Esophagus muscularis mucosa (tissue), 4 donors: ENCODE measurements at regions not wholly inside any gene's neighbourhood (a gene's known extent, or its start where the extent isn't known, plus 50 kb on each side); places are given as distances from the start of the nearest gene placed in this dataset.

ENCODE experiments used
- DNase-seq: peaks from one replicate; pipeline ENCODE4 v3.0.0-alpha.2; 2017; ENCODE audit errors: extremely low spot score
- H3K27ac ChIP-seq, 4 donors: fragments of 200-600 bp; sonication (generic); replicated peaks in 1 of 4; 1 replicate in 3 of 4; 2 replicates in 1 of 4; pipeline ENCODE4 v1.5.1; 2016 to 2019; ENCODE audit warnings: mild to moderate bottlenecking in 1 of 4
- H3K27me3 ChIP-seq, 4 donors: fragments of 200-600 bp; sonication (generic); one replicate each; pipeline versions ENCODE4 v1.5.1 to v1.6.0; 2016 to 2019
- H3K36me3 ChIP-seq, 4 donors: fragments of 200-600 bp; sonication (generic); one replicate each; pipeline ENCODE4 v1.5.1; 2016 to 2019
- H3K4me1 ChIP-seq, 4 donors: fragments of 200-600 bp; sonication (generic); one replicate each; pipeline ENCODE4 v1.5.1; 2016 to 2019
- H3K4me3 ChIP-seq, 4 donors: fragments of 200-600 bp; sonication (generic); 1 replicate in 2 of 4; 2 replicates in 2 of 4; pipeline ENCODE4 v1.5.1; 2016 to 2019; ENCODE audit warnings: mild to moderate bottlenecking in 4 of 4, moderate library complexity in 1 of 4
- H3K9me3 ChIP-seq, 4 donors: fragments of 200-600 bp; sonication (generic); 1 replicate in 3 of 4; 2 replicates in 1 of 4; pipeline ENCODE4 v1.5.1; 2016 to 2019
- CTCF ChIP-seq, 3 experiments: fragments of 200-600 bp in 2 of 3; fragments of 450-650 bp in 1 of 3; sonication (generic) in 2 of 3; IDR thresholded peaks; one replicate each; pipeline ENCODE4 v1.5.1; 2017 to 2019; ENCODE audit warnings: antibody characterized with exemption in 3 of 3, mild to moderate bottlenecking in 2 of 3, moderate library complexity in 1 of 3
- EP300 ChIP-seq: sonication (generic); formaldehyde crosslinking; IDR thresholded peaks from one replicate; pipeline ENCODE4 v1.6.1; 2017; ENCODE audit warnings: antibody characterized with exemption
- POLR2A ChIP-seq: fragments of 450-650 bp; IDR thresholded peaks from one replicate; pipeline ENCODE4 v1.6.1; 2017; ENCODE audit warnings: antibody characterized with exemption, moderate library complexity, mild to moderate bottlenecking, low read depth
- POLR2AphosphoS5 ChIP-seq, 2 donors: sonication (generic); formaldehyde crosslinking; IDR thresholded peaks; one replicate each; pipeline ENCODE4 v1.6.1; 2017; ENCODE audit warnings: antibody characterized with exemption in 2 of 2
- WGBS: methylation state at CpG from one replicate; pipeline ENCODE4 v1.1.5; 2018; 5-methylcytosine and 5-hydroxymethylcytosine counted together
- intact Hi-C: fragments of 100-400 bp; cut with DNase I; formaldehyde crosslinking; loops from one replicate; pipeline ENCODE4 v1.15.1; 2023

GRCh38 chr3:101963902-101964362, 114.6 kb downstream of the NFKBIZ start:
- 61% methylated on average over 3 of the region's 3 CpGs for WGBS
- no peak for TF ChIP-seq EP300
- TF ChIP-seq POLR2A = no peak
- TF ChIP-seq POLR2AphosphoS5 (IDR thresholded peaks at IDR 0.05) = no peak
- TF ChIP-seq CTCF (IDR thresholded peaks at IDR 0.05) = no peak
- DNase-seq = no peak
- Histone ChIP-seq H3K27ac (no peak overlapping the region), H3K27me3 (no peaks in the 10 kb centered on the region), H3K9me3 (peaks cover 0 to 7% (median 0%) of the 10 kb centered on the region in 4 donors), H3K36me3 (no peaks in the 10 kb centered on the region), H3K4me1 (peaks cover 0 to 5% (median 0%) of the 10 kb centered on the region in 4 donors), H3K4me3 (no peak overlapping the region)
- intact Hi-C loops = no loop called here

GRCh38 chr3:101964861-101965260, 115.5 kb downstream of the NFKBIZ start:
- Histone ChIP-seq H3K4me3 (no peak overlapping the region), H3K36me3 (no peaks in the 10 kb centered on the region), H3K27me3 (no peaks in the 10 kb centered on the region), H3K4me1 (peaks cover 0 to 5% (median 0%) of the 10 kb centered on the region in 4 donors), H3K27ac (no peak overlapping the region), H3K9me3 (peaks cover 0 to 7% (median 0%) of the 10 kb centered on the region in 4 donors)
- no peak for TF ChIP-seq CTCF (IDR thresholded peaks at IDR 0.05)
- TF ChIP-seq POLR2A = no peak
- TF ChIP-seq POLR2AphosphoS5 (IDR thresholded peaks at IDR 0.05) = no peak
- TF ChIP-seq EP300 = no peak
- DNase-seq = no peak
- 51% methylated on average over 4 of the region's 4 CpGs for WGBS
- intact Hi-C loops = no loop called here

- Histone ChIP-seq H3K27ac (no peak overlapping the region), H3K36me3 (no peaks in the 10 kb centered on the region), H3K4me3 (no peak overlapping the region), H3K27me3 (no peaks in the 10 kb centered on the region), H3K9me3 (no peaks in the 10 kb centered on the region), H3K4me1 (peaks cover 0 to 5% (median 0%) of the 10 kb centered on the region in 4 donors)
- DNase-seq = no peak
- 76% methylated on average over 1 of the region's 1 CpG for WGBS
- TF ChIP-seq POLR2AphosphoS5 (IDR thresholded peaks at IDR 0.05) (no peak), POLR2A (no peak), EP300 (no peak), CTCF (IDR thresholded peaks at IDR 0.05) (no peak)
- intact Hi-C loops = no loop called here
These were observed 116.9 kb downstream of the NFKBIZ start for GRCh38 chr3:101966226-101966625.

- no peaks in the 10 kb centered on the region for H3K36me3 ChIP-seq
- H3K4me1 ChIP-seq = peaks cover 0 to 16% (median 5%) of the 10 kb centered on the region in 4 donors
- TF ChIP-seq POLR2AphosphoS5 (IDR thresholded peaks at IDR 0.05) (no peak), EP300 (no peak), POLR2A (no peak)
- intact Hi-C loops = loop anchor here (10.0 kb wide), 1 partner anchor 155 kb away; no protein-coding TSS in a partner anchor
- no peak for DNase-seq
- 94% methylated on average over 4 of the region's 4 CpGs for WGBS
- H3K9me3 ChIP-seq = no peaks in the 10 kb centered on the region
- H3K4me3 ChIP-seq = no peak overlapping the region
- H3K27ac ChIP-seq = no peak overlapping the region
- no peaks in the 10 kb centered on the region for H3K27me3 ChIP-seq
These were observed 120.9 kb downstream of the NFKBIZ start for GRCh38 chr3:101970212-101970611.

GRCh38 chr3:101970905-101971304, 121.6 kb downstream of the NFKBIZ start:
- peaks cover 0 to 18% (median 7%) of the 10 kb centered on the region in 4 donors for H3K4me1 ChIP-seq
- H3K27ac ChIP-seq = no peak overlapping the region
- TF ChIP-seq EP300 = no peak
- no peak for TF ChIP-seq POLR2AphosphoS5 (IDR thresholded peaks at IDR 0.05)
- no peak for TF ChIP-seq CTCF (IDR thresholded peaks at IDR 0.05)
- TF ChIP-seq POLR2A = no peak
- 98% methylated on average over 5 of the region's 6 CpGs for WGBS
- no peak for DNase-seq
- H3K27me3 ChIP-seq = no peaks in the 10 kb centered on the region
- no peaks in the 10 kb centered on the region for H3K36me3 ChIP-seq
- H3K9me3 ChIP-seq = no peaks in the 10 kb centered on the region
- H3K4me3 ChIP-seq = no peak overlapping the region
- intact Hi-C loops = loop anchor here (10.0 kb wide), 1 partner anchor 156 kb away; no protein-coding TSS in a partner anchor
